H1 (cell line): ENCODE measurements at regions not wholly inside any gene's neighbourhood (a gene's known extent, or its start where the extent isn't known, plus 50 kb on each side); places are given as distances from the start of the nearest gene placed in this dataset.

Experiments
- CTCF ChIA-PET: fragments of 300-600 bp; sonication (Branson Sonifier 250); formaldehyde crosslinking; loops from one replicate; lab custom pipeline; 2021; ENCODE audit not compliant: partially characterized antibody; lab: Charles Lee
- POLR2A ChIA-PET: fragments of 300-600 bp; sonication (Branson Sonifier 250); formaldehyde crosslinking; loops from one replicate; lab custom pipeline; 2021; ENCODE audit warnings: inconsistent platforms; ENCODE audit not compliant: partially characterized antibody; lab: Charles Lee
- DNase-seq, 2 experiments: peaks; one replicate each; pipeline versions ENCODE4 v3.0.0 to v3.0.0-alpha.2; 2010 to 2022; ENCODE audit warnings: low spot score in 2 of 2, low read depth in 1 of 2, mixed read lengths in 1 of 2
- FAIRE-seq: peaks from 2 replicates; lab custom pipeline; 2011; peaks lifted over from hg19 to GRCh38; lab: Jason Lieb, UNC
- H2AFZ ChIP-seq: 2 replicates; pipeline ENCODE4 v1.8.1; 2012; ENCODE audit warnings: low read length, inconsistent platforms
- H2AK5ac ChIP-seq: 2 replicates; pipeline ENCODE4 v1.6.1; 2013; ENCODE audit warnings: low read depth, low read length
- H2BK120ac ChIP-seq: replicated peaks from 2 replicates; pipeline ENCODE3; 2013; ENCODE audit warnings: low read depth, low read length, inconsistent platforms
- H2BK12ac ChIP-seq: 2 replicates; pipeline ENCODE4 v1.6.1; 2013; ENCODE audit warnings: low read depth, low read length
- H2BK15ac ChIP-seq: 2 replicates; pipeline ENCODE4 v1.6.1; 2013; ENCODE audit warnings: low read length
- H2BK20ac ChIP-seq: 2 replicates; pipeline ENCODE4 v1.6.1; 2013; ENCODE audit warnings: low read length
- H2BK5ac ChIP-seq: 2 replicates; pipeline ENCODE4 v1.6.1; 2013; ENCODE audit warnings: low read depth, low read length
- H3K14ac ChIP-seq: 2 replicates; pipeline ENCODE4 v1.6.1; 2013; ENCODE audit warnings: inconsistent platforms; ENCODE audit not compliant: insufficient read length
- H3K18ac ChIP-seq: 2 replicates; pipeline ENCODE4 v1.6.1; 2013; ENCODE audit warnings: low read length; ENCODE audit errors: extremely low read depth
- H3K23ac ChIP-seq: 2 replicates; pipeline ENCODE4 v1.6.1; 2013; ENCODE audit warnings: inconsistent platforms; ENCODE audit not compliant: insufficient read length
- H3K23me2 ChIP-seq: 2 replicates; pipeline ENCODE4 v1.6.1; 2013; ENCODE audit warnings: low read depth, low read length
- H3K27ac ChIP-seq: 2 replicates; pipeline ENCODE4 v1.6.1; 2011; ENCODE audit warnings: low read depth, low read length, inconsistent platforms
- H3K27me3 ChIP-seq, 4 experiments: replicated peaks in 1 of 4; 1 replicate in 1 of 4; 2 replicates in 3 of 4; pipeline versions ENCODE4 v1.6.1 to v1.8.1; 2011 to 2013; ENCODE audit warnings: low read length in 3 of 4, mild to moderate bottlenecking in 3 of 4, inconsistent platforms in 2 of 4, mixed read lengths in 2 of 4, moderate library complexity in 1 of 4; ENCODE audit not compliant: control insufficient read depth in 3 of 4, insufficient read depth in 3 of 4; ENCODE audit errors: extremely low read depth in 1 of 4
- H3K36me3 ChIP-seq, 4 experiments: 2 replicates each; pipeline versions ENCODE4 v1.6.1 to v1.8.1; 2011 to 2013; ENCODE audit warnings: mild to moderate bottlenecking in 4 of 4, low read length in 3 of 4, moderate library complexity in 2 of 4, control low read depth in 1 of 4, inconsistent platforms in 1 of 4; ENCODE audit not compliant: insufficient read depth in 4 of 4, control insufficient read depth in 2 of 4
- H3K4ac ChIP-seq: replicated peaks from 2 replicates; pipeline ENCODE3; 2013; ENCODE audit warnings: low read length, low read depth, mixed read lengths, inconsistent platforms; ENCODE audit not compliant: insufficient read length
- H3K4me1 ChIP-seq, 4 experiments: replicated peaks in 1 of 4; 1 replicate in 1 of 4; 2 replicates in 3 of 4; pipeline versions ENCODE4 v1.6.1 to v1.8.1; 2011 to 2013; ENCODE audit warnings: low read length in 3 of 4, inconsistent platforms in 2 of 4, mixed read lengths in 1 of 4; ENCODE audit not compliant: insufficient read depth in 4 of 4, control insufficient read depth in 3 of 4
- H3K4me2 ChIP-seq, 2 experiments: 2 replicates each; pipeline versions ENCODE4 v1.6.1 to v1.8.1; 2011 to 2013; ENCODE audit warnings: low read depth in 2 of 2, low read length in 2 of 2, control low read depth in 1 of 2, inconsistent platforms in 1 of 2, mild to moderate bottlenecking in 1 of 2; ENCODE audit not compliant: insufficient read depth in 1 of 2
- H3K4me3 ChIP-seq, 4 experiments: fragments of 200-600, 300-600 bp in 1 of 4; sonication (generic), shearing (Covaris generic), sonication (Bioruptor Twin) in 1 of 4; 2 replicates each; pipeline versions ENCODE4 v1.5.1 to v1.8.1; 2011 to 2016; ENCODE audit warnings: low read length in 4 of 4, low read depth in 3 of 4, control low read depth in 2 of 4, inconsistent platforms in 2 of 4, mild to moderate bottlenecking in 2 of 4, mixed read lengths in 1 of 4, moderate library complexity in 1 of 4; ENCODE audit not compliant: insufficient read depth in 2 of 4; ENCODE audit errors: extremely low read depth in 1 of 4
- H3K56ac ChIP-seq: replicated peaks from 2 replicates; pipeline ENCODE3; 2013; ENCODE audit warnings: low read depth, mild to moderate bottlenecking, mixed read lengths, low read length, inconsistent platforms; ENCODE audit not compliant: insufficient read length
- H3K79me1 ChIP-seq: 2 replicates; pipeline ENCODE4 v1.6.1; 2013; ENCODE audit warnings: low read depth, low read length, control low read depth
- H3K79me2 ChIP-seq, 2 experiments: 2 replicates each; pipeline versions ENCODE4 v1.6.1 to v1.8.1; 2012 to 2013; ENCODE audit warnings: low read length in 2 of 2, mild to moderate bottlenecking in 2 of 2, inconsistent platforms in 1 of 2; ENCODE audit not compliant: insufficient read depth in 2 of 2, control insufficient read depth in 1 of 2
- H3K9ac ChIP-seq, 4 experiments: replicated peaks in 1 of 4; 1 replicate in 1 of 4; 2 replicates in 3 of 4; pipeline versions ENCODE4 v1.6.1 to v1.8.1; 2011 to 2013; ENCODE audit warnings: low read depth in 3 of 4, low read length in 3 of 4, control low read depth in 2 of 4, mild to moderate bottlenecking in 2 of 4, moderate library complexity in 2 of 4, inconsistent platforms in 1 of 4; ENCODE audit errors: extremely low read depth in 1 of 4
- H3K9me3 ChIP-seq, 2 experiments: 2 replicates each; pipeline versions ENCODE4 v1.6.1 to v1.8.1; 2012 to 2013; ENCODE audit warnings: mild to moderate bottlenecking in 2 of 2, moderate library complexity in 2 of 2, control low read depth in 1 of 2, inconsistent platforms in 1 of 2, low read depth in 1 of 2, low read length in 1 of 2, mixed read lengths in 1 of 2; ENCODE audit not compliant: insufficient read depth in 2 of 2
- H4K20me1 ChIP-seq, 2 experiments: replicated peaks in 1 of 2; 2 replicates each; pipeline versions ENCODE3 to v1.8.1; 2011 to 2013; ENCODE audit warnings: inconsistent platforms in 2 of 2, low read length in 2 of 2, mild to moderate bottlenecking in 1 of 2; ENCODE audit not compliant: insufficient read depth in 2 of 2, control insufficient read depth in 1 of 2
- H4K5ac ChIP-seq: 2 replicates; pipeline ENCODE4 v1.6.1; 2013; ENCODE audit warnings: low read length, low read depth, mixed read lengths, inconsistent platforms; ENCODE audit not compliant: insufficient read length
- H4K8ac ChIP-seq: 2 replicates; pipeline ENCODE4 v1.8.0; 2013; ENCODE audit warnings: mild to moderate bottlenecking, moderate library complexity, low read length, inconsistent platforms; ENCODE audit not compliant: insufficient read depth; ENCODE audit errors: extremely low read depth
- H4K91ac ChIP-seq: replicated peaks from 2 replicates; pipeline ENCODE3; 2013; ENCODE audit warnings: low read length, mixed read lengths, inconsistent platforms; ENCODE audit not compliant: insufficient read length
- HDAC6 ChIP-seq: IDR thresholded peaks from one replicate; pipeline ENCODE4 v1.7.1; 2012; ENCODE audit warnings: low read depth, mild to moderate bottlenecking, inconsistent platforms, low read length, moderate library complexity
- POLR2A ChIP-seq, 2 experiments: IDR thresholded peaks; 1 replicate in 1 of 2; 2 replicates in 1 of 2; pipeline ENCODE4 v1.6.1; 2011; ENCODE audit warnings: low read depth in 2 of 2, low read length in 2 of 2, mild to moderate bottlenecking in 2 of 2; ENCODE audit errors: control extremely low read depth in 1 of 2
- WGBS, 2 experiments: shearing (Covaris generic) in 1 of 2; methylation state at CpG; one replicate each; pipeline versions ENCODE4 v1.1.6 to v1.1.7; 2013 to 2015; ENCODE audit warnings: low lambda C conversion rate in 2 of 2, mixed read lengths in 2 of 2, inconsistent platforms in 1 of 2, low coverage in 1 of 2, missing lambda C conversion rate in 1 of 2; ENCODE audit not compliant: insufficient replicate concordance in 2 of 2, insufficient coverage in 1 of 2, insufficient read length in 1 of 2; ENCODE audit errors: extremely low coverage in 1 of 2, missing lambda C conversion rate in 1 of 2; 5-methylcytosine and 5-hydroxymethylcytosine counted together

DNA sequence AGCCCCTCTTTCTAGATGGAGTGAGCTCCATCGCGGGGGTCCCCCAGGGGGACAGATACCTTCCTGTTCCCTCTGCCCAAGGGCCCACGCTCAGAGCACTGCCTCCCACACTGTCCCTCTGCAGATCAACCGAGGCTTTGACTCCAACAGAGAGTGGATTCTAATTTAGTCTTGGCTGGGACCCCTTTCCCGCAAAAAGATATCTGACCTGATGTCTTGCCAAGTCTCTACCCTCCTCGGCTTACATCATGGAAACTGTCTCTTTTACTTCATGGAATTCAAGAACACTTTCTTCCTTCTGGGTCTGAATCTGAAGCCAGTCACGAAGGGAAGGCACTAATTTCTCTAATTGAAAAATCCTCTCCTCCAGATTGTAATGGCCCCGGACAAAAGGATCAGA, 278.0 kb downstream of the BMP7 start:
- peaks cover 0 to 4% of the 10 kb centered on the region in 2 experiments; a peak in 2 of 4 replicates for H3K9me3 ChIP-seq
- no peak overlapping the region for H3K4me3 ChIP-seq
- H4K8ac ChIP-seq = no peak overlapping the region
- no peaks in the 10 kb centered on the region; a peak in 1 of 7 replicates for H3K27me3 ChIP-seq
- H3K79me2 ChIP-seq = no peaks in the 10 kb centered on the region
- H3K36me3 ChIP-seq = no peaks in the 10 kb centered on the region
- H2BK15ac ChIP-seq = no peak overlapping the region
- H3K23me2 ChIP-seq = no peaks in the 10 kb centered on the region
- ChIA-PET POLR2A (no interaction called here), CTCF (interaction anchor here (0.7 to 3.1 kb wide), 5 partner anchors 11 to 439 kb away, joined by 3 to 18 read pairs (median 4); no protein-coding TSS in a partner anchor)
- H3K14ac ChIP-seq = no peak overlapping the region
- DNase-seq = no peak
- H2BK5ac ChIP-seq = no peak overlapping the region
- H3K9ac ChIP-seq = no peak overlapping the region
- FAIRE-seq = no peak
- H4K20me1 ChIP-seq = no peaks in the 10 kb centered on the region
- no peak overlapping the region for H3K18ac ChIP-seq
- no peak overlapping the region for H3K4ac ChIP-seq
- H3K79me1 ChIP-seq = no peaks in the 10 kb centered on the region
- H2AFZ ChIP-seq = no peak overlapping the region
- H3K56ac ChIP-seq = no peak overlapping the region
- no peak overlapping the region for H3K4me2 ChIP-seq
- no peak overlapping the region for H2BK120ac ChIP-seq
- H2BK20ac ChIP-seq = no peak overlapping the region
- peaks cover 0 to 4% (median 0%) of the 10 kb centered on the region in 4 experiments; a peak in 1 of 7 replicates for H3K4me1 ChIP-seq
- no peak overlapping the region for H2BK12ac ChIP-seq
- H2AK5ac ChIP-seq = no peak overlapping the region
- no peak overlapping the region for H4K5ac ChIP-seq
- no peak overlapping the region for H4K91ac ChIP-seq
- no peak overlapping the region for H3K23ac ChIP-seq
- H3K27ac ChIP-seq = no peak overlapping the region
- 88% methylated on average over 8 of the region's 8 CpGs; no CpG with 5 or more reads in 1 of the 2 experiments for WGBS, 2 experiments
- TF ChIP-seq POLR2A (IDR thresholded peaks at IDR 0.05; ENCODE audit: control extremely low read depth in 1 of 2, low read depth in 2 of 2, low read length in 2 of 2) (no peak), HDAC6 (no peak)
